Fibroblast of upper back skin (primary cell): ENCODE measurements at regions not wholly inside any gene's neighbourhood (a gene's known extent, or its start where the extent isn't known, plus 50 kb on each side); places are given as distances from the start of the nearest gene placed in this dataset.

ENCODE experiments used
- DNase-seq: peaks from one replicate; pipeline ENCODE4 v3.0.0-alpha.2; 2013

GRCh38 chr13:47147812-47148119 lies 250.9 kb upstream of the HTR2A start:
- no peak for DNase-seq

DNA sequence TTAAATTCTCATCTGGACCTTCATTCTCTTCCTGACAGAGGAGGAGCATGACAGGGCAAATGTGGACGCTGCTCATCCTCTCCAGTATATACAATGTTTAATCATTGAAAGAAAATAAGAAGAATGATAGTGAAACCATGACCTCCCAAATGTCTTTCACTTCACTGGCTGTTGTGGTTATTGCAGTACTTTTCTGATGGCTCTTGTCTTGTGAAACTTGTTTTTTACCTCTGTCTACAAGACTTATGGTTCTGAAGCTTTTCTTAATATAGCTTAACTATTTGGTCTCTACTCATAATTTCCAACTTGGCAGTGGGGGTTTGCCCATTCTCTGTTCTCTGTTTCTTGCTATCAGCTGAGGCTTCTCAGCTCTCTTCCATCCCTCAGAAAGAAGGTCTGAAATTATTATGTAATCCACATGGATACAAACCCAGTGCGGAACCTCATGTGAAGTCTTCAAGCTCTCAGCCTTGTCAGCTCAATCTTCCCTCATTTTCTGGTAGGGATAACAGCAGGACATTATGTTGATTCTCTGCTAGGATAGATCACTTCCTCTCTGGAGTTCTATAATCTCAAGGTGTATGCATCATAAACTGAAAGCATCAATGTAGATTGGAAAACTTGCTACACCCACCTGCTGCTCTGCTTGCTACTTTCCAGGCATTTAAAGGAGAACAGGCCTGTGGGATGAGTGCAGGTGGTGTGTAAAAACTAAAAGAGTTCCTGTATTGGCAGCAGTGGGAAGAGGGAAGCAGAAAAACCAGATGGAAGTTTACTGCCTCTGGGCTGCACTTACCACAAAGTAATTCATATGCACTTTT lies 250.3 kb upstream of the HTR2A start:
- DNase-seq, result no peak

DNA sequence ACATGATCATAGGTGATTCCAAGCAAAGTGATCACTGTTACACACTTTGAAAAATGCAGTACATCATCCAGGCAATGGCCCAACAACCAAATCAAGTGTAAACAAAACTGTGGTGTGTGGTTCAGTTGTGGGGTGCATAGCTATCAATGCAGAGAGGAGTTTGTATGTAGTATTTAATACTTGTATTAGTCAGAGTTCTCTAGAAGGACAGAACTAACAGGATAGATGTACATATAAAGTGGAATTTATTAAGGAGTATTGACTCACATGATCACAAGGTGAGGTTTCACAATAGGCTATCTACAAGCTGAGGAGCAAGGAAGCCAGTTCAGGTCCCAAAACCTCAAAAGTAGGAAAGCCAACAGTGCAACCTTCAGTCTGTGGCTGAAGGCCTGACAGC lies 249.3 kb upstream of the HTR2A start:
- DNase-seq, result peak; percentile 62

DNA sequence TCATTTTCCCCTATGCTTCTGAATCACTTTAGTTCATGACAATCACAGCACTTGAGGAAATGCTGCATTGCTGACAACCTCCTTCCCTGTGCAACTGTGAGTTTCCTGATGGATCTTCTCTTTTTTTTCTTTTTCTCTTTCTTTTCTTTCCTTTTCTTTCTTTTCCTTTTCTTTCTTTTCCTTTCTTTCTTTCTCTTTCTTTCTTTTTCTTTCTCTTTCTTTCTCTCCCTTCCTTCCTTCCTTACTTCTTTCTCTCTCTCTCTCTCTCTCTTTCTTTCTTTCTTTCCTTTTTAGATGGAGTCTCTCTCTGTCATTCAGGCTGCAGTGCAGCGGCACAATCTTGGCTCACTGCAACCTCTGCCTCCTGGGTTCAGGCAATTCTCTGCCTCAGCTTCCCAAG lies 247.9 kb upstream of the HTR2A start:
- no peak for DNase-seq

DNA sequence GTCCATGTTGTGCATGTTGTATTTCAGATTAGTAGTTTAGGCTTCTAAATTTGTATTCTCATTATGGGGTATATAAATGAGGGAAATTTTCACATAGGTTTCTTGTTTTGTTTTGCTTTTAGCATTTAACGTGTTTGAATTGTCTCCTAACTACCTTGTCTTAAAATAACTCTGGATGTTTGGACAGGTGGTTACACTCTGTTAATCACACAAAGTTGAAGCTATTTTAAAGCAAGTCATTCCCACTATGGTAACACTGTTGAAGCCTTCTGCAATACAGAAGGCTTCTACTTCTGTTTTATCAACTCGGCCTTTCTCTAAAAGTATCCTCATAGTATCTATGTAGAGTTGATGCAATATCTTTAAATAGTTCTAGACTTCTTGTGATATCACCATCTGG lies 245.3 kb upstream of the HTR2A start:
- DNase-seq, result no peak

- DNase-seq, result no peak
These were observed 242.7 kb upstream of the HTR2A start for GRCh38 chr13:47139519-47139918.

- no peak for DNase-seq
These were observed 239.7 kb upstream of the HTR2A start for GRCh38 chr13:47136504-47136941.

DNA sequence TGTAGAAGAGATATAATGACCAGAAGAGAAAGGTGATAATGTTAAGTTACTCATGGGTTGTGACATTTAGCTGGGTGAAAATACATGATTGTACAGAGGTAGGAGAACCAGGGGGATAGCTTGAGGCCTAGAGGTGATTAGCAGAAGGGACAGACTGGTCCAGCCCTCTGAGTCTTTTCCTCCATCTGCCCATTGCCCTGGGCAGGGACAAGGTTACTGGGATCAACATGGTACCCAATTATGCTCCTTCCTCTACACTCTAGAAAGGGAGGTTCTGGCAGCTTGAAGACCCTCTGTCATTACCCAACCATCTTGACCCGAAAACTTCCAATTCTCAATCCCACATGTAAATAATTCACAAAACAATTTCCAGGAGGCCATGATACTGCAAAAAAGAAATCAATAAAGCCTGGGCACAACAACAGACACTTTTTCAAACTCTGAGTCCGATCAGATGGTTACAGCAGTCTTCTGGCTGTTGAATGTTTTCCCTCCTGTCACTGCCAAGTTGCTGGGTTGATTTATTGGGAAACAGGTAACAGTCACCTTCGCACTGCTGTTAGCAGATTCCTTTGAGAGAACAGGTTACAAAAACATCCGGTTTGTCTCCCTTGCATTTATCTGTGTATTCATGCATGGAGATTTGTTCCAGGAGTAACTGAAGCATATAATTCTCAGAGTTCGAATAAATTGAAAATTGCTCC lies 239.1 kb upstream of the HTR2A start:
- no peak for DNase-seq

GRCh38 chr13:47134939-47135489 lies 238.2 kb upstream of the HTR2A start:
- DNase-seq, result no peak

DNA sequence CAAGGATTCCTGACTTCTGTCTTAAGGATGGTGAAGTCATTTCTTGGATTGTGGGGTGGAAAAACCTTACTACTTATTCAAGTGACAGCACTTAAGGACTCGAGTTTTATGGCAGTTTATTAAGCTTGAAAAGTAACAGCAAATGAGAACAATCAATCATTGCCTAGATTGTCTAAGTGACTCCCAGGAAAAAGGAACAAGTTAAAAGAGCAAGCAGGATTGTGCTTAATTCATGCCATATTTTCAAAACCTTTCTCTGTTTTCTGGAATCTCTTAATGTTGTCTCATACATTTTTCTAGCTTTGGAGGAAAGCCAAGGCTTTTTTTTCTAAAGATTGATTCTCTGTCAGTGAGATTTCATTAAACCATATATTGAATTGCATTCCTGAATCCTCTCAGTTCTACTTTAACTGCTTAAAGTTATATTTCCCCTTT lies 236.2 kb upstream of the HTR2A start:
- DNase-seq, result peak; percentile 89

DNA sequence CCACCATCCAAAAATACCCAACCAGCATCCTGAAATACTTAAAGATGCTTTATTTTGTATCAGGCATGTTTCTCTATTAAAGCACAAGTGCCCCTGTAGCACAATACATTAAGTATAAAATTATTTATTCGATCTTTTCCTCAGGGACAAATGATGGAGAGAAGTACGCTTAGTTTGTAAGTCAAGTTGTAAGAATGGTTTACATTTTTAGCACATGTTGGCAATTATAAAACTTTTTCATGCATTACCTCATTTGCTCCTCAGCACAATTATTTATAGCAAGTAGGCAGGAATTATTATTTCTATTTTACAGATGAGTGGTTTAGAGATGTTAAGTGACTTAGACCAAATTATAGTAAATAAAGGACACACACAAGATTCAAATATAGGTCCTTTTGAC lies 232.6 kb upstream of the HTR2A start:
- no peak for DNase-seq

DNA sequence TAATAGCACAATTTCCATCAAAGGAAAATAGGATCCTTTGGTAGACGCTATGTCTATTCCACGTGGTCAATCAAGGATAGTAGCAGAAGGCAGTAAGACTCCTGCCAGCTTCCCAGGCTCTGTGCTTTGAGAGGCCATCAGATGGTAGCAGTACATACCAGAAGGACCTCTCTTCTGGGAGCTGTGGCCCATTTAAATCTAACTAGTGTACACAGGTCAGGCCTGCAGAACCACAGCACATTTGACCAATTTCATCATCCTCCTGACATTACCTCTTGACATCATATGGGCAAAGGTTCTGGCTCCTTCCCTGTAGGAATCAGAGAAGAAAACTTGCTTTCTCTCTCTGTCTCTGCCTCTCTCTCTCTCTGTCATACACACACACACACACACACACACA lies 229.6 kb upstream of the HTR2A start:
- peak; percentile 22 for DNase-seq

- DNase-seq, result no peak
These were observed 224.4 kb upstream of the HTR2A start for GRCh38 chr13:47121092-47121763.

DNA sequence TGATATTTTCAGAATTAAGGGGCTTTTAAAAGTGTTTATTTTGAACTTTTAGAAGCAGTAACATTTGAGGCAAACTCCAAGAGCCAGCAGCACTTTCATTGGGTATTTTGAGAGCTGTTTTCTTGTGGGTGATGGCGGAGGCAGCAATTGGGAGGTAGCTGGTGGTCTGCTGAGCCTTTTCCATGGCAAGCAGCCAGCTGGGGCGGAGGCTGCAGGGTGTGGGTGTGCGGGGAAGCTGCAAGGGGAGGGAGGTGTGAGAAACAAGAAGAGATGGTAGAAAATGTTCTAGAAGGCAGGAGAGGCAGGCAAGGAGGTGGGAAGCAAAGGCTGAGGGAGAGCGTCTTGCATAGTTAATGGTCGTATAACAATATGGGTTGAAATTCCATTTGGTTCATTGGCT lies 223.4 kb upstream of the HTR2A start:
- DNase-seq, result no peak

- DNase-seq, result peak; percentile 60
These were observed 222.9 kb upstream of the HTR2A start for GRCh38 chr13:47119575-47120235.

DNA sequence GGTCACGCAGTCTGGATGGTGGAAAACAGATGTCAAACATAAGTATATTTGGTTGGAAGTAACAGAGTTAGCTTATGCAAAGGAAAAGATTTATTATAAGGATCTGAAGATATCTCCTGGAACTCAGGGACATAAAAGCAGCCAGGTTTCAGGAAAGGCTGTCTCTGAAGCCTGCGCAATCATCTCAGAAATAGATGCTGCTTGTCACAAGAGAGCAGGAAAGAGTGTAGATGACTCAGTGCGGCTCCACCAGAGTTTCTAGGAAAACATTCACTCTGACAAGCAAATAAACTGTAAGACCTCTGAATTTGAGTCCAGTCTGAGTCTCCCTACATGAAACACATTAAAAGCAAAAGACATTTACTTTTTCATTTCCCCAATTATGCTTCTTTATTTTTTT lies 220.4 kb upstream of the HTR2A start:
- DNase-seq, result peak; percentile 72

- peak; percentile 88 for DNase-seq
These were observed 217.2 kb upstream of the HTR2A start for GRCh38 chr13:47114030-47114429.

DNA sequence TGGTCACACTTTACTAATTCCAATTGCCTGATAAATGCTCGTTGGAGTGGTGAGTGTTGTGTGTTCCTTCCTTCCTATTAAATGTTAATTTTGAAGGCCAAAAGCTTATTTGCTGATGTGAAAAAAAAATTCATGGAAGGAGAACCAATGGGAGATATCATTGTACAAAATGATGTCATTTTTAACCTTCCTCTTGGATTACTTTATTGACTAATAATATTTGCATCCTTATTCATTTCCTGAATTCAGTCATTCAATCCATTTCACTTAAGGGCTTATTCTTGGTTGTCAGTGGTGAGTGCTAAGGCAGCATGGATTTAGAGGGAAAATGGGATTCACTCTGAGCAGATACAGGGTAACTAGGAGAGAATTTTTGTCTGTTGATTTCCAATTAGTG lies 216.0 kb upstream of the HTR2A start:
- no peak for DNase-seq

DNA sequence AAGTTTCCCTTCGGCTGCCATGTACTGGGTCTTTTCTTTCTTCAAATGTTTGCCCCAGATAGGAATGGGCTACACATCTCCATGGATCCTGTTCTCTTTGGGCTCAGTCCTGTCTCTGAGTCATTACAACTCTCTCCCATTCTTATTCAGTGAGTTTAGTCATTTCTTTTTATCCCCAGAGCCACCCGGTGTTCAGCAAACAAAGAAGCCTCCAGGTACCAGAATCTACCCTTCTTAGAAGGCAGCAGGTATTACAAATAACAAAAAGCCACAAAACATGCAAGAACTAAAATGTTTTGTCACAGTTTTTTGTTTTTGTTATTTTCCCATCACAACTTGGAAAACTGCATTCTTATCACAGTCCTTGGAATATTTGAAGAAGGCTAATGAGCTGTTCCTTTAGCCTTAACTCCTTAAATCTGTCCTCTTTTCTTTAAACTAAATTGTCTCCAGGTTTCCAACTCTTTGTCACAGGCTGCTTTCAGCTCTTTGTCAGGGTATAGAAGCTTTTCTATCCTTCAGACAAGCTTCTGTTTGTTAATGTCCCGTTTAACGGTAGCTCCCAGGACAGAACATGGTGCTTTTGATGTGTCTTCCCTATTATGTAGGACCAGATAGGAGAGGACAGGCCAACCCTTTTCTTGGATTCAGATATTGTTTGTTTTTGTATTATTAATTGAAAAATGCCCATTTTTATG lies 215.5 kb upstream of the HTR2A start:
- DNase-seq, result peak; percentile 19

DNA sequence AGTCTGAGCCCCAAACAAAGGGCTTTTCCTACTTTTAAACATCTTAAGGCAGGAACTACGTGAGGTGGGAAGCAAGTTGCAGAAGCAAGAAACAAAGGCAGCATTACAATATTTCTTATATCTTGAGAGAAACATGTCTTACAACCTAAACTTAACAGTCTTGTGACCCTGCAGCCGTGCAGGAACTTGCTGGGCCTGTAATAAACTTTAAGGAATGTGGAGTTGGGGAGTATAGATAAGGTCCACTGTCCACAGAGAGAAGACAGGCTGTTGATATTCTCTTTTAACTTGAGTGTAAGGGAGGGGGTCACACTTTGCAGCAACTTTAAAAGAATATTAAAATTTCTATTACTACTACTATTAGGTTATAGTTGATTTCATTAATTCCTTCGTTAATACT lies 214.6 kb upstream of the HTR2A start:
- DNase-seq, result no peak

- DNase-seq, result no peak
These were observed 214.0 kb upstream of the HTR2A start for GRCh38 chr13:47110833-47111240.

- DNase-seq, result no peak
These were observed 213.3 kb upstream of the HTR2A start for GRCh38 chr13:47110141-47110540.

DNA sequence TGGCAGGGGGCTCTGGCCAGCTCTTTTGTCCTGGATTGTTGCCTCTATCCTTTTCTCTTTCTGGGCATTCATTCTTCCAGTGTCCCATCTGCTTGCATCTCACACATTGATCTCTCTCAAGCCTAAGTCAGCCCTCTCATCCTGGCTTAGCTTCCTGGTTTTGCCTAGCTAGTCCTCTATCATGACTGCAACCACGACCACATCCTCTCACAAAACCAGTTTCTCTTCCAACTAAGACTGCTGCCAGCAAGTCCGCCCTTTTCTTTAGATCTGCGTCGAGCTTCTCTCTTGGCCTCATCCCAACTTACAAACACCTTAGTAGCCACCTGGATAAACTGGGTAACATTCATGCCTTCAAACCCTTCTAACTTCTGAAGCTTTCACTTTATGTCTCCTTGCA lies 212.2 kb upstream of the HTR2A start:
- peak; percentile 43 for DNase-seq
